Stomach (tissue), 4 donors: ENCODE measurements at regions not wholly inside any gene's neighbourhood (a gene's known extent, or its start where the extent isn't known, plus 50 kb on each side); places are given as distances from the start of the nearest gene placed in this dataset.

ENCODE experiments used
- CTCF ChIP-seq, 7 experiments: fragments of 450-650 bp in 4 of 7; fragments of 200-600 bp in 3 of 7; sonication (generic) in 3 of 7; IDR thresholded peaks; one replicate each; pipeline ENCODE4 v1.5.1; 2016 to 2019; ENCODE audit warnings: antibody characterized with exemption in 7 of 7, control low read depth in 2 of 7, mild to moderate bottlenecking in 1 of 7
- POLR2A ChIP-seq, 4 donors: fragments of 450-650 bp; IDR thresholded peaks; one replicate each; pipeline ENCODE4 v1.6.1; 2016; ENCODE audit warnings: antibody characterized with exemption in 4 of 4, control low read depth in 2 of 4, mild to moderate bottlenecking in 1 of 4, moderate library complexity in 1 of 4
- POLR2AphosphoS5 ChIP-seq, 3 donors: sonication (generic); formaldehyde crosslinking; IDR thresholded peaks; one replicate each; pipeline ENCODE4 v1.6.1; 2016; ENCODE audit warnings: antibody characterized with exemption in 3 of 3

DNA sequence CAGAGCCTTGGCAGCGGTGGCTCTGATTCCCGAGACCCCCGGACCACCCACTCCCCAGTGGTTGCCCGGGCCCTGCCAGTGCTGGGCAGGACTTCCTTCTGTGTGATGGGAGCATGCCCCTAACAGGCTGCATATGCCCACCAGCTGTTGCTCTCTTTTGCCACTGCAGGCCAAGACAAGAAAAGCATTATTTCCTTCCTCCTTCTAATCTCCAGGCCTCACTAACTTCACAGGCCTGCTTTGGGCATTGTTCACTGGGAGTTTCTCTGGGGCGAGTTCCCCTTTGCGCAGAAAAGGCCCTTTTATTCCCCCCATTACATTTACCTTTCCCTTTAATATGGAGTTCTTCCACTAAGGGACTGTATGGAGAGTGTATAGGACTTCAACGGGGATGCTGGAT is 249.1 kb upstream of the SIX2 start:
- TF ChIP-seq POLR2A (IDR thresholded peaks at IDR 0.05), result no peak
- no peak for TF ChIP-seq CTCF (IDR thresholded peaks at IDR 0.05)
- TF ChIP-seq POLR2AphosphoS5 (IDR thresholded peaks at IDR 0.05), result no peak
